SHP77 treated with DMSO at 0.1 percent for 48 hours (cell line): ENCODE measurements at regions not wholly inside any gene's neighbourhood (a gene's known extent, or its start where the extent isn't known, plus 50 kb on each side); places are given as distances from the start of the nearest gene placed in this dataset.
A peak's percentile ranks its signal among the peaks of the same experiment; 100 is the strongest.
"Not testable (repeated sequence)": the region's sequence is repeated elsewhere in the genome, so short reads cannot be mapped to it uniquely, and the experiment has no call there.

Experiments used
- DNase-seq: peaks from one replicate; lab custom pipeline; 2025; lab: John Stamatoyannopoulos, UW

DNA sequence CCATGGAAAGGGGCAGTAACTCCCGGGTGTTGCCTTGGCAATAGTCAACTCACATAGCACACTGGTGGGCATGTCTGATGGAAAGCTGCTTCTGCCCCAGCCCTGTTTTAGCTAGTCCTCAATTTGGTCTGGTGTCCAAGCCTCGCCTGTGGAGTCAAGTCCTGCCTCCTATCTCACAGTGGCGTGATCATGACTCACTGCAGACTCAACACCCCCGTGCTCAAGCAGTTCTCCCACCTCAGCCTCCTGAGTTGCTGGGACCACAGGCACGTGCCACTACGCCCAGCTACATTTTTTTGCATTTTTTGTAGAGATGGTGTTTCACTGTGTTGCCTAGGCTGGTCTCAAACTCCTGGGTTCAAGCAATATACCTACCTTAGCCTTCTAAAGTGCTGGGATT is 218.9 kb upstream of the FRG2C start:
- not testable (repeated sequence) for DNase-seq

DNA sequence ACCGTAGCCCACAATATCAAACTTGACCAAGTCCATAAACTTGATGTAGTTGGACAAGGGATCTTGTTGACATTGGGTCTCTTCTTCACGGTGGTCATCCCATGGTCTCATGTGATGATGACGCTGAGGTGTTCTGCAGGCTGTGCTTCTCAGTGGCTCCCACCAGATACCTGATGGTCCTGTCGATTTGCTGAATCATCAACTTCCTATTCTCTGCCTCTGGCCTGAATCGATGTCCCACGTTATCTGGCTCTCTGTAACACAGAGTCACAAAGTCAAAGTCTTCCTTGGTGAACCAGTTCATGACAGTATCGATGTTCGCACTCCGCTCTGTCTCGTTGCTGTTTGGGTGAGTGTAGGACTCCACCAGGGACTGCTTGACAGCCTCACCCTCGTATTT is 217.2 kb upstream of the FRG2C start:
- DNase-seq = not testable (repeated sequence)

DNA sequence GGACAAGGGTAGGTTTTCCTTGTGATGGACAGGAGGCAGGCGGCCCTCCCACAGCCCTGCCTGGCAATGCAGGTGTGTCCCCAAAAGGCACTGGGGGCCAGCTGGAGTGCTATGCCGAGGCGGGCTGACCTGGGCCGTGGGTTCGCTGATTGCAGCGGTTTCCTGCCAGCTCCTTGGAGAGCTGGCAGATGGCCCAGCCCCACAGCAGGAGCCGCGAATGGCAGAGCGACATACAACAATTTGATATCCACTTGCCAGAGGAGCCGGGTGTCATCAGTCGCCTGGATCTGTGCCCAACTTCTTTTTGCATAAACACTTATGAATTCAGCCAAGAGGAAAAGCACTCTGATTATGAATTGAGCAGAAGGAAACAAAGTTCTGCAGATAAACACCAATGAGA is 210.8 kb upstream of the FRG2C start:
- peak; percentile 65 for DNase-seq

DNA sequence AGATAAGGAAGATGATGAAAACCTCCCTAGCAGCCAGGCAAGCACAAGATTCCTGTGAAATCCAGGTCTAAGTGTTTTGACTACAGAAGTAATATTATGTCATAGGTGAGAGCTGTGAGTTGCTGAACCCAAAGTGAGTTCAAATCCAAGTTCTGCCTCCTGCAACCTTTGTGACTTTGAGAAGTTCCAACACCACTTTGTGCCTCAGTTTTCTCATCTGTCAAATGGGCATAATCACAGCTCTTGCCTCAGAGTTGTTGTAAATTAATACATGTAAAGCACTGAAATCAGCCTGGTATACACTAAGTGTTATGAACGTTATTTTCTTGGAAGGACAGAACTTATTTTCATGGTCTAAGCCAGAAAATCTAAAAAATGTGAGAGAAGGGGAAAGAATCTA is 210.3 kb upstream of the FRG2C start:
- not testable (repeated sequence) for DNase-seq

DNA sequence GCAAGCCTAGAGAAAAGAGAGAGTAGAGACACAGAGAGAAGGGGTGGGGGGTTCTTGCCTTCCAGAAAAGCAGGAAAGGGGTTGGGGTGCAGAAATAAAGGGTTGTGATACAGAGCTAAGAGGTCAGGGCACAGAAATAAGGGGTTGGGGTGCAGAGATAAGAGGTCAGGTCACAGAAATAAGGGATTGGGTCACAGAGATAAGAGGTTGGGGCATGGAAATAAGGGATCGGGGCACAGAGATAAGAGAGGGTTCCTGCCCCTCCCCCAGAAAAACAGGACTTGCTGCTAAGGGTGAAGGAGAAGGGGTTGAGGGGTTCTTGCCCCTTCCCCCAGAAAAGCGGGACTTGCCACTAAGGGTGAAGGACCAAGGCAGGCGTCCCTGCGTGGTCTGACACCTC is 189.6 kb upstream of the FRG2C start:
- not testable (repeated sequence) for DNase-seq

DNA sequence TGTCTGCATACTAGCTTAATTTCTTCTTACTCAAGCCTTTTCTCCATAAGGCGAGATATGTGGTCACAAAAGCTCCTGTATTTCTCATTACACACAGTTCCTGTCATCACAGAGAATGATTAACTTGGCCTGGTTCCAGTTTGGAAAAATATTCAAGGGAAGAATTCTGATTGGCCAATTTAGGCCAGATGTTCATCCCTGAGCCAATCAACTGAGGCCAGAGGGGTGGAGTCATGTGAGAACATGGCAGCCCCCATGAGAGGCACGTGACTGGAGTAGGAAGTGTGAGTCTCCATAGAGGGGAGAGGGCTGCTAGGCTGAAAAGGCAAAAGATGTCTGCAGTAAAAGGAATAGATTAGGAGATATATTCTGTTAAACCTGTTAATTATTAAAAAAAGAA is 167.5 kb upstream of the FRG2C start:
- not testable (repeated sequence) for DNase-seq

DNA sequence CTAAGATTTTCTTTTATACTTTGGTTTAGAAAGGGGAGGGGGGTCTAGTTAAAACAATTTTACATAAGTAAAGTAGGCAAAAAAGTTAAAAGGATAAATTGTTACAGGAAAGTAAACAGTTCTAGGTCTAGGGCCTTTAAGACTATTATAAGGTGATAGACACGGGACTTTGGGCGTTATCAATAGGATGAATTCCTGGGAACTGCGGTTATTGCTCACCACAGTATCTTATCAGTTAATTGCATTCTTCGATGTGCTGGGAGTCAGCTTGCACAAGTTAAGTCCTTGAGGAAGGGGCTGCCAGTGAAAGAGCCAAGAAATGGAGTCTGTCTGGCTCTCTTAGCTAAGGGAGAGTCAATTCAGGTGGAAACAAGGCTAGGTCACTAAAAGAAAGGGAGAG is 163.8 kb upstream of the FRG2C start:
- DNase-seq = not testable (repeated sequence)

DNA sequence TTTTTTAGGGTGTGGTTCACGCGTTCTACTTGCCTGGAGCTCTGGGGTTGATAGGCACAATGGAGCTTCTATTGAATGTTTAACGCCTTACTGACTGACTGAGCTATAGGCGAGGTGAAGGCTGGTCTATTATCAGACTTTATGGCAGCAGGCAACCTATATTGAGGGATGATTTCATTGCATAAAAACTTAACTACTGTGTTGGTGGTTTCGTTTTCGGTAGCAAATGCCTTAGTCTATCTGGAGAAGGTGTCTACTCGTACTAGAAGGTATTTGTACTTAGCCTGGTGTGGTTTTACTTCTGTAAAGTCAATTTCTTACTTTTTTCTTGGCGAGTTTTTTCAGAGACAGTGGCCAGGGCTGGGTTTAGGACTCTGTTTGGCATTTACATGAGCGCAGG is 162.0 kb upstream of the FRG2C start:
- not testable (repeated sequence) for DNase-seq

DNA sequence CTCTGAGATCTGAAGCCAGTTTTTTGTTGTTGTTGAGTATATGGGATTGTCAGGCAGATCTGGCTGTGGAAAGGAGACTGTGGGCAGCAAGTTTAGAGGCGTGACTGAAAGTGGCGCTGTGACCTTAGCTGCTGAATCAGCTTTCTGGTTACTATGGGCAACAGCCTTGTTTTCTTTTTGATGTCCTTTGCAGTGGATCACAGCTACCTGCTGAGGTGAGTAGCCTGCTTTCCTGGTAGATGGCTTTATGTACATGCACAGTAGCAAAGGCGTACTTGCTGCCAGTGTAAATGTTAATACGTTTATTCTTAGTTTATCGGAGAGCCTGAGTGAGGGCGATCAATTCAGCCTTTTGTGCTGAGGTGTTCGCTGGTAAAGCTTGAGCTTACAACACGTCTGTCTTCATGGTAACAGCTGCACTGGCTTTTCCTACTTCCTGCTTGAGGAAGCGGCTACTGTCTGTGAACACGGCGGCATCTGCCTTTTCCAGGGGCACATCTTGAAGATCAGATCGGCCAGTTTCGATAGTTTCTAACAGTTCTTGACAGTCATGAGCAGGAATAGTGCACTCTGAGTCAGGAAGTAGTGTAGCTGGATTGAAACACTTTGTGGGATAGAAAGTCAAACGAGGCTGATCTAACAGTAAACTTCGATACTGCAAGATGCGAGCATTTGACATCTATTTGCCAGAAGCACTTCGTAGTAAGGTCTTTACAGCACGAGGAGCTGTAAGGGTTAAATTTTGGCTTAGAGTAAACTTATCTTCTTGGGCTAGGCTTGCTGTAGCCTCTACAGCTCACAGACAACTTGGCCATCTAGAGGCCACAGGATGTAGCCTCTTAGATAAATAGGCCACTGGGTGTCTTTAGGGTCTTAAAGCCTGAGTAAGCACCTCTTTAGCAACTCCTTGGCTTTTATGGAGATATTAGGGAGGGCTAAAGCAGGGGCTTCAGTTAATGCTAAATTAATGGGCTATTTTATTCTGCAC is 161.1 kb upstream of the FRG2C start:
- not testable (repeated sequence) for DNase-seq

DNA sequence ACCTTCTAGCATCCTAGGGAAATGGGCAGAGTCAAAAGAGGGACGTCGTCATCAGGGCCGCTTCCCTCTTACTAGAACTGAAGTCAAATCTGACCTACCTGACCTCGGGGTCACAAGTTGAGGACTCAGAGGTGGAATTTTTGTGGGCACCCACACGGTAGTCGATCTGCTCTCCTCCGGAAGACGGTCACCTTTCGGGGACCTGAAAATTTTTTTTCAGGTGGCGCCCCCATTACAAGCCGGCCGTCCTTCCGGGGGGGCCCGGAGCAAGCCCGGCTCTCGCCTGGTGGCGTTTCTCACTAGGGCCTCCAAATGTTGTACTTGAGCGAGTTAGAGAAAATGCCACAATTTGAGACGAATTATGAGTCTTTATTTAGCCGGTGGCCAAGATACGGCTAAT is 157.5 kb upstream of the FRG2C start:
- no peak for DNase-seq

DNA sequence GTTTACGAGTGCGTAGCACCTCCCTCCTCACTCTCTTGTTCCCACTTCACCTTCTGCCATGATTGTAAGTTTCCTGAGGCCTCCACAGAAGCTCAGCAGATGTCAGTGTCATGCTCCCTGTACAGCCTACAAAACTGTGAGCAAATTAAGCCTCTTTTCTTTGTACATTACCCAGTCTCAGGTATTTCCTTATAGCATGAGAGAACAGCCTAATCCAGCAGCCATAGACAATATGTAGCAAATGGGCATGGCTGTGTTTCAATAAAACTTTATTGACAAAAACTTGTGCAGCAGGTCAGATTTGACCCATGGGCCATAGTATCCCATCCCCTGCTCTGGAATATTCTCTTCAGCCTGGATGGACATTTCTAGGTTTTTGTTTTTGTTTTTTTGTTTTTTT is 156.2 kb upstream of the FRG2C start:
- not testable (repeated sequence) for DNase-seq

DNA sequence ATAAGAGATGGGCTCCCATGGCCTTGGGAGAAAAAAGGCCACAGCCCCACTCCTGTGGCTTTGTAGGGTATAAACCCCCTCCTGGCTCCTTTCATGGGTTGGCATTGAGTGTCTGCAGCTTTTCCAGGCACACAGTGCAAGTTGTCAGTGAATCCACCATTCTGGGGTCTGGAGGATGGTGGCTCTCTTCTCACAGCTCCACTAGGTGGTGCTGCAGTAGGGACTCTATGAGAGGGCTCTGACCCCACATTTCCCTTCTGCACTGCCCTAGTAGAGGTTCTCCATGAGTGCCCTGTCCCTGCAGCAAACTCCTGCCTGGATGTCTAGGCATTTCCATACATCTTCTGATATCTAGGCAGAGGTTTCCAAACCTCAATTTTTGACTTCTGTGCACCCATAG is 136.5 kb upstream of the FRG2C start:
- not testable (repeated sequence) for DNase-seq

DNA sequence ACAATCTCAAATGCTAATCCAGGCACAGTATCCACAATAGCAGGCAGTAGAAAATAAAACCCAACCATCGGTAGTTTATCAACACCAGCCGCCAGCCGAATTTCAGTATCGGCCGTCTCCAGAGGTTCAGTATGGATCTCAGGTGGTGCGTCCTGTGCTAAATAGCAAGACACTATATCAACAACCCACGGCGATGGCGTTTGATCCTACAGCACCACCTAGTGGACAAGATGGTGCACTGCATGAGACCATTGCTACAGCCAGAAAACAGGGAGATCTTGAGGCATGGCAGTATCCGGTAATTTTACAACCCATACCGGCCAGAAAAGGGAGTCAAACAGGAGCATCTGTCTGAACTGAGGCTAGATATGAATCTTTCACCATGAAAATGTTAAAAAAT is 112.0 kb upstream of the FRG2C start:
- DNase-seq = peak; percentile 5

DNA sequence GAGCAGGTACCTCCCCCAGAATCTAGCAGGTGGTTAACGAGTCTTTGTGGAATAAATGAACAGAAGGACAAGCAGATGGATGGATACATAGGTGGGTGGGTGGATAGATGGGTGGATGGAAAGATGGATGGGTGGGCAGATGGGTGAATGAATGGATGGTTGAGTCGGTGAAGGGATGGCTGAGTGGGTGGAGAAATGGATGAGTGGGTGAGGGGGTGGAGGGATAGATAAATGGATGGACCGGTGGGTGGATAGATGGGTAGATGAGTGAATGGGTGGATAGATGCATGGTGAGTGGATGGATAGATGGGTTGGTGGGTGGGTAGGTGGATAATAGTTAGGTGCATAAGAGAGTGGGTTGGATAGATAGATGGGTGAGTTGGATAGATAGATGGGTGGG is 99.7 kb upstream of the FRG2C start:
- not testable (repeated sequence) for DNase-seq

DNA sequence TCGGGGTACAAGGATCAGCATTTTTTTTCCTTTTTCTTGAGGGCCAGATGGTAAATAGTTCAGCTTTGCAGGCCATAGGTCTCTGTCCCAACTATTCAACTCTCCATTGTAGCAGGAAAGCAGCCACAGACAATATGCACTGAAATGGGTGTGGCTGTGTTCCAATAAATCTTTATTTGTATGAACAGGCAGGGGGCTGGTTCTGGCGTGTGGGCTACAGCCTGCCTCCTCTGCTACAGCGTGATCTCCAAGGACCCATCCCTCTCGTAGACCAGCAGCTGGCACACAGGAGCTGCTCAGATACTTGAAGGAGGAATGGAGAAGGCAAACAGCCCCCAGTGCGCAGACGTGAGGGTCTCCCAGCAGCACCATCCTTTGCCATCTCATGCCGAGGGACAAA is 91.8 kb upstream of the FRG2C start:
- not testable (repeated sequence) for DNase-seq

DNA sequence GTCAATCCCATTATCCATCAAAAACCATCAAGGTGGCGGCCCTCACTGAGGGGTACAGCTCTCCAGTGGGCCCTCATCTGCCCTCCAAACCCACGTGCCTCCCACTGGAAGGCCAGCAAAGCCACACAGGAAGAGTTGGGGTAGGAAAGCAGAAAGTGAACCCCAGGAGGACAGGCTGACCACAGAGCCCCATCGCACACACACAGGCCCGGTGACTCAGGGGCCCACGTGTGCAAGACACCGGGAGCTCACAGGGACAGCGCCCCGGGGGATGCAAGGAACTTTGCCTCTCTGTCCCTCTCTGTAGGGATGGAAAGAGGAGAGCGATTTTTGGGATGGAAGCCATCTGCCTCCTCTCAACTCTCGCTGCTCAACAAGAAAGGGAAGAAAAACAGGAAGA is 85.0 kb upstream of the FRG2C start:
- not testable (repeated sequence) for DNase-seq

DNA sequence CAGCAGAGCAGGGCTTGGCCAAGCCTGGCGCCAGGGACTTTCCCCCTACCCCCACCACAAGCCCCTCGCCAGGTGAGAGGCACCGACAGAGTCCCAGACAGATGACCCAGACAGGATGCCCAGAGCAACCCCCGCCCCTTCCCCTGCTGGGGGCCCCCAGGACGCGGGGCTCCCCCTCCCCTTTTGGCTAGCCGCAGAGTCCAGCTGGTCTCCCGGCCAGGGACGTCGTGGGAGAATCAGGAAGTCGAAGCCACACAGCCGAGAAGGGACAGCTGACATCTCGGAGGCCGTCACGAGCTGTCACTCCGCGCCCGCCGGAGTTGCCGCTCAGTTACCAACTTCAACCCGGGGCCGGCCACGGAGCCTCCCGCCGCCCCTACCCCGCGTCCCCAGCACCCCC is 84.6 kb upstream of the FRG2C start:
- not testable (repeated sequence) for DNase-seq

DNA sequence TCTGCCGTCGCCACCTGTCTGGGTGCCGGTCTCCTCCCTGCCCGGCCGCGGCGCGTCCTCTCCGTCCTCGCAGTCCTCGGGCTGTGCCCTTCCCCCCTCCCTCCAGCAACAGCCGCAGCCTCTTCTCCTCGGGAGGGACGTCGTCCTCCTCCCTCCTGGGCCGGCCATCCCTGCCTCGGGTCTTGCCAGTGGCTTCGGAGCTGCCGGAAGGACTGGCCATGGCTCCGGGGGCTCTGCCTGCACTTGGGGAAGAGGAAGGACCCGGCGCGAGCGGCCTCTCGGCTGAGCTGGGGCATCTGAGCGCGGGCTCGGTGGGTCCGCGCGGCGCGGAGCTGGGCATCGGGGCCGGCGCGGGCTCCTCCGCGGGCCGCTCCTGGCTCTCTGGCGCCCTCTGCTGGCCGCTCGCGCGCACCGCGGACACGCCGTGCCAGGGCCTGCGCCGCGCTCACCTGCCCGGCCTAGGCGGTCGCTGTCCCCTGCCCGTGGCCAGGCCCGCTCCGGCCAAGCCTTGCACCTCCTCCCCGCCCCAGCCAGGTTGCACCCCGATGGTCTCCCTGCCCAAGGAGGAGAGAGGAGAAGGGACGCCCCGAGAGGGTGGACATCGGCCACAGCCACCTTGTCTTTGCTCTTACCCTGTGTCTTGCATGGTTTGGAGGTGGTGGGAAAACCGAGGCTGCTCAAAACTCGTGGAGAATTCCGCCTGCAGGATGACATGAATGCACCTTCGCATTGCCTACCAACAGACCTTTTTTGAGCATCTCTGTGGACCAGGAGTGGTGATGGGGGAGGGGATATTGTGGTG is 83.9 kb upstream of the FRG2C start:
- not testable (repeated sequence) for DNase-seq

DNA sequence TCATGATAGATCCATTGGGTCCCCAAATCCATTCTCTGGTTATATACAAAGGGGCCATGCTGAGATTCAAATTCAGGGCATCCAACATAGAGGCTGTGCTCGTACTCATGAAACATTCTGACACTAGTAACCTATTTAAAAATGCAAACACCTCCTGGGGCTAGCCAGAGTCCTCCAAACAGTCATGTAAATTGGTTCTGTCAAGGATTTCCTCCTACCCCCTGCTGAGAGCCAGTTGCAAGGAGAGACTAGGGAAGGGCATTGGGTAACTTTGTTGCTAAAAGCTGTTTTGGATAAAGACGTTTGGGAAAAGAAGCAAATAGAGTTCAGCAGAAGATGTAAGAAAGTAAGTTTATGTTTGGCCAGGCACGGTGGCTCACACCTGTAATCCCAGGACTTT is 81.6 kb upstream of the FRG2C start:
- not testable (repeated sequence) for DNase-seq

DNA sequence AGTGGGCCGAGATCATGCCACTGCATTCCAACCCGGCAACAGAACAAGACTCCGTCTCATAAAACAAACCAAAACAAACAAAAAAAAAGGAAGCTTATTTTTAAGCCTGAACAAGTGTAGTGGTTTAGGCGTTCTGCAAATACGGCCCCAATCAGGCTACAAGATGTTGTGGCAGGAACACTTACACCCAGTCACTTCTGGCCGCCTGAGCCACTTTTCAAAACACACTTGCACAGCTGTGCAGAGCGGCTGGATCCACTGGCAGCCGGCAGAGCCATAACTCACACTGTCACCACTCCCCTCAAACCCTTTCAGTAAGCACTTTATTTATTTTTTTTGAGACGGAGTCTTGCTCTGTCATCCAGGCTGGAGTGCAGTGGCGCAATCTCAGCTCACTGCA is 81.0 kb upstream of the FRG2C start:
- not testable (repeated sequence) for DNase-seq

DNA sequence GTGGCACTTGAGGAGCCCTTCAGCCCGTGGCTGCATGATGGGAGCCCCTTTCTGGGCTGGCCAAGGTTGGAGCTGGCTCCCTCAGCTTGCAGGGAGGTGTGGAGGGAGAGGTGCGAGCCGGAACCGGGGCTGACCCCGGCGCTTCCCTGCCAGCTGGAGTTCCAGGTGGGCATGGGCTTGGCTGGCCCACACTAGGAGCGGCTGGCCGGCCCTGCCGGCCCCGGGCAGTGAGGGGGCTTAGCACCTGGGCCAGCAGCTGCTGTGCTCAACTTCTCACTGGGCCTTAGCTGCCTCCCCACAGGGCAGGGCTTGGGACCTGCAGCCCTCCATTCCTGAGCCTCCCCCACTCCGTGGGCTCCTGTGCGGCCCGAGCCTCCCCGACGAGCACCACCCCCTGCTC is 76.4 kb upstream of the FRG2C start:
- not testable (repeated sequence) for DNase-seq

DNA sequence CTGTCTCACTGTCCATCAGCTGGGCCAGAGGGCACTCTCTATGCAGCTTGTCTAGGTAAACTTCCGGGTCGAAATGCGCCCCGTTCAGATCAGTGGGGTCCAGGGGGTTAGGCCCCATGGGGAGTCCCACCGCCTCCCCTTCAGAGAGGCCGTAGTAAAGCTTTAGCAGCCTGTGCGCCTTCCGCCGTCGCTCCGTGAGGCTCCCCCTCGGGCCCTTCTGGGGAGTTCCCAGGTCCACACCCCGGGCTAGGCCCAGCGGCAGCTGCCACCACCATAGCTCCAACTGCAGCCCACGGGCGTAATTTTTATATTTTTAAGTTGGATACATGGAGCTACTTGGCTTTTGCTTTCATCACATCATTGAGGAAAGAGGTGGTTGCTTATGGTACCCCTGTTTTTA is 73.7 kb upstream of the FRG2C start:
- DNase-seq = not testable (repeated sequence)
